ENCODE measurements at regions not wholly inside any gene's neighbourhood (a gene's known extent, or its start where the extent isn't known, plus 50 kb on each side); places are given as distances from the start of the nearest gene placed in this dataset.

DNA sequence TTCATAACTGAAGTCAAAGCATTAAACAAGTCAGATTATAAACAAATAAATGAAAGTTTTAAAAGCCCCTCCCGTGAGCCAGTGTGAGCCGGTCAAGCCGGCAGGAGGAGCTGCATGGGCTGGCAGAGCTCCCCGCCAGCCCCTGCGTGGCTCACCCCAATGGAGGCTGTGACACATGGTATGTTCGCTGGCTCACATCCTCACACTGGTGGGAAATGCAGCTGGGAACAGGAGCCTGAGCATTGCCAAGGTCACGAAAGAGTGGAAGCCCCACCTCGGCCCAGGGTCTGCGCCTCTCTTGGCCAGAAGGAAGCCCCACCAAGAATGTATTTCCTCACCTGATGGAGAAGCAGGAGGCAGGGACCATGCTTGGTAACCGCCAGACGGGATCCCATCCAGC lies 261.7 kb upstream of the TCERG1L start:
- TF ChIP-seq EZH2 (IDR thresholded peaks at IDR 0.05; ENCODE audit: borderline replicate concordance) (no peak), EZH2phosphoT487 (IDR thresholded peaks at IDR 0.05; ENCODE audit: low read depth, severe bottlenecking, unreplicated experiment) (no peak)
- TF ChIP-seq, protein P1, sequence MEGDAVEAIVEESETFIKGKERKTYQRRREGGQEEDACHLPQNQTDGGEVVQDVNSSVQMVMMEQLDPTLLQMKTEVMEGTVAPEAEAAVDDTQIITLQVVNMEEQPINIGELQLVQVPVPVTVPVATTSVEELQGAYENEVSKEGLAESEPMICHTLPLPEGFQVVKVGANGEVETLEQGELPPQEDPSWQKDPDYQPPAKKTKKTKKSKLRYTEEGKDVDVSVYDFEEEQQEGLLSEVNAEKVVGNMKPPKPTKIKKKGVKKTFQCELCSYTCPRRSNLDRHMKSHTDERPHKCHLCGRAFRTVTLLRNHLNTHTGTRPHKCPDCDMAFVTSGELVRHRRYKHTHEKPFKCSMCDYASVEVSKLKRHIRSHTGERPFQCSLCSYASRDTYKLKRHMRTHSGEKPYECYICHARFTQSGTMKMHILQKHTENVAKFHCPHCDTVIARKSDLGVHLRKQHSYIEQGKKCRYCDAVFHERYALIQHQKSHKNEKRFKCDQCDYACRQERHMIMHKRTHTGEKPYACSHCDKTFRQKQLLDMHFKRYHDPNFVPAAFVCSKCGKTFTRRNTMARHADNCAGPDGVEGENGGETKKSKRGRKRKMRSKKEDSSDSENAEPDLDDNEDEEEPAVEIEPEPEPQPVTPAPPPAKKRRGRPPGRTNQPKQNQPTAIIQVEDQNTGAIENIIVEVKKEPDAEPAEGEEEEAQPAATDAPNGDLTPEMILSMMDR (IDR thresholded peaks at IDR 0.05; ENCODE audit: poor library complexity), result no peak
